Fibroblast of skin of abdomen (primary cell): ENCODE measurements at regions not wholly inside any gene's neighbourhood (a gene's known extent, or its start where the extent isn't known, plus 50 kb on each side); places are given as distances from the start of the nearest gene placed in this dataset.
"Not testable (repeated sequence)": the region's sequence is repeated elsewhere in the genome, so short reads cannot be mapped to it uniquely, and the experiment has no call there.

Source experiments
- DNase-seq: peaks from one replicate; pipeline ENCODE4 v3.0.0-alpha.2; 2013

DNA sequence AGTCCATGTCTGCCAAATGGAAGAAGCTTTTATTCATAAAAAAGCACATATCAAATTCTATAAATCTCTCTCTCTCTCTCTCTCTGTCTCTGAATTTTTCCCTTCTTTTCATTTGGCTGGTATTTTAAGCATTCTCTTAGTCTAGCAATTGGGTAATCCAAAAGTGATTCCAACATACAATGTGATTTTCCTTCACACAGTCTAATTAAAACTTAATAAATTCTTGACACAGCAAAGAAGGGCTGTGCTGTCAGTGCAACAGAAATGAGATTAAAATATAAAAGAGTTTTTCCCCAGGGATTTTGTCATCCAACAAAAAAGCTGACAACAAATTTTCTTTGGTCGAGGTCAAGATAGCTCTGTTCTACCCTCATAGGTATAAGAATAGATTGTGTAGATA lies 216.9 kb downstream of the CENPC start:
- DNase-seq, result no peak

- DNase-seq, result no peak
These were observed 217.4 kb downstream of the CENPC start for GRCh38 chr4:67328018-67328278.

DNA sequence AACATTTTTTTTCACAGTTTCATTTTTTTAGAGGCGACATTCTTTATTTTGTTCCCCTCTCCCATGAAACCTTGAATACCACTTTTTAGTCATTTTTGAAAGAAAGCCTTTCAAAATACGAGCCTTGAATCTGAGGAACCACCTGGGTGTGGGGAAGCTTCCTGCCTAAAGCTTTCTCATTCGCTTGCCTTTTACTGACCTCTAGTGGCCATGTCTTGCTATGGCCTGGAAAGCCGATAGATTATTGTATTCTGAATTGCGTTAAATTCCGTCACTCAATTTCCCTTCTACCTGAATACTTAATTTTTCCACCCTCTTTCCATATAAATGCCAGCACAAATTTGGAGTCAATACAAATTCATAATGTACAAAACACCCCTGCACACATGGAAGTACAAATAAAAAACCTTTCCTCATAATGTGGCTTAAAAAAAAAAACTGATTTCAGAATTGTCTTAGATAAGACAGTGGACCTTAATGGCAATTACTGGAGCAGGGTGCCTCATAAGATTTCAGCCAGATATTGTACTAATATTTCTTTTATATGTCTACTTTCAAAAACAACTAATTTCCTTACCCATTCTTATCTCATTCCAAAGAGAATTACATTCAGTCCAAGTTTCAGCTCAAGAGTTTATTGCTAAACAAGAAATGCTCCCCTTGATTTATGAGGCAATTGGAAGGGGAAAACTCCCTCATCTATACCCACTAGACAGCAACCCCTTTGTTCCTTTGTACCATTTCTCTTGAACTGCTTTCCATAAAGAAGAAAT lies 217.9 kb downstream of the CENPC start:
- peak; percentile 43 for DNase-seq

DNA sequence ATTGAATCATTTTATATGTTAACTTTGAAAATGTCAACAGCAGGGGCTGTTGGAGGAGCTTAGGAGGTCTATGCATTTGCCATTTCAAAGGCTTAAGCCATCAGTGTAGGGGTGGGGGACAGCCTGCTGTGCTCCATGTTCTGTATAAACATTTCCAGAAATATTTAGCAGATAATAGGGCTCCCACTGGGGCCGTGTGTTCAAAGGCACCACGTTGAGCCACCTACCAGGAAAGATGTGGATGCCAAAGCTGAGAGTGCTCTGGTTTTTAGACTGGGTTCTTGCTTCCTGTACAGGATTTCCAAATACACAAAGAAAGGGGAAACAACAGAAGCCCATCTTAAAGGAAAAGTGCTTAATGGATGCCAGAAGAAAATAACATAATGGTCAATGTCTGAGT lies 219.5 kb downstream of the CENPC start:
- no peak for DNase-seq

DNA sequence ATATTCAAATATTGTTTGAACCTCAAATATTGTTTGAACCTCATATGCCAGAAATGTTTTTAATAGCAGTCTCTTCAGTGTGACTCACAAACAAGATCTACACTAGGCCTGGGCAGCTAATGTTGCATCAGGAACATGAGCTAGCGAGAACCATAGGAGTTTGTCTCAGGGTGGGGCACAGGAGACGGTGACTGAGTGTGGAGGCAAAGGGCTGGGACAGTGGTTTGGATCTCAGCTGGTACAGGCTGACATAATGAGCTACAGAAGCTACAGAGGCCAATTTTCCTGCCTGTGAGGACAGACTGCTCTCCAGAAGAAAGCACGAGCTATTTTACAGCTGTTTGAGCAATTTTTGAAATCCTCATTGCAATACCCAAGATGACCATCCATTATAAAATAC lies 224.7 kb downstream of the CENPC start:
- DNase-seq, result no peak

- not testable (repeated sequence) for DNase-seq
These were observed 225.7 kb downstream of the CENPC start for GRCh38 chr4:67319607-67320006.

DNA sequence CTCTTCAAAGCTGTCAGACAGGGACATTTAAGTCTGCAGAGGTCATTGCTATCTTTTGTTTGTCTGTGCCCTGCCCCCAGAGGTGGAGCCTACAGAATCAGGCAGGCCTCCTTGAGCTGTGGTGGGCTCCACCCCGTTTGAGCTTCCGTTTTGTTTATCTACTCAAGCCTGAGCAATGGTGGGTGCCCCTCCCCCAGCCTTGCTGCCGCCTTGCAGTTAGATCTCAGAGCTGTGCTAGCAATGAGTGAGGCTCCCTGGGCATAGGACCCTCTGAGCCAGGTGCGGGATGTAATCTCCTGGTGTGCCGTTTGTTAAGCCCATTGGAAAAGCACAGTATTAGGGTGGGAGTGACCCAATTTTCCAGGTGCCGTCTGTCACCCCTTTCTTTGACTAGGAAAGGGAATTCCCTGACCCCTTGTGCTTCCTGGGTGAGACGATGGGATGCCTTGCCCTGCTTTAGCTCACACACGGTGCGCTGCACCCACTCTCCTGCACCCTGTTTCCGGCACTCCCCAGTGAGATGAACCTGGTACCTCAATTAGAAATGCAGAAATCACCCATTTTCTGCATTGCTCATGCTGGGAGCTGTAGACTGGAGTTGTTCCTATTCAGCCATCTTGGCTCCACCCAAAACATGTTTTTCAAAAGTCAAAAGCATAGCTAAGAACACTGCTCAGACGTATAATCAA lies 244.7 kb downstream of the CENPC start:
- not testable (repeated sequence) for DNase-seq

- DNase-seq, result no peak
These were observed 252.7 kb downstream of the CENPC start for GRCh38 chr4:67292636-67293035.

GRCh38 chr4:67292045-67292444 lies 253.3 kb downstream of the CENPC start:
- DNase-seq, result no peak

DNA sequence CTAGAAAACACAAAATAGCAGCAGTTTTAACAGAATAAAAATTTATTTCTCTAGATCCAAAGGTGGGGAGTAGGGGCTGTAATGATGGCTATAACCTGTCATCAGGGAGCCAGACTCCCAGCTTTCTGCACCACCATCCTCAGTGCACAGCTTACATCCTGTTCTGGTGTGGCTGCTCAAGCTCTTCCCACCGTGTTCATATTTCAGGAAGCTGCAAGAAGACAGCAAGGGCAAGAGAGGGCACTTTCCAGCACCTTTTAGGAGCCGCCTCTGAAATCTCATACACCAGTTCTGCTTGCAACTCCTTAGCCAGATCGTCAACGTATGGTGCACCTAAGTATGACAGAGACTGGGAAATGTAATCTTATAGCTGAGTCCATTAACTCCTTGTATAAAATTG lies 253.7 kb downstream of the CENPC start:
- no peak for DNase-seq

- no peak for DNase-seq
These were observed 256.3 kb downstream of the CENPC start for GRCh38 chr4:67288964-67289363.

DNA sequence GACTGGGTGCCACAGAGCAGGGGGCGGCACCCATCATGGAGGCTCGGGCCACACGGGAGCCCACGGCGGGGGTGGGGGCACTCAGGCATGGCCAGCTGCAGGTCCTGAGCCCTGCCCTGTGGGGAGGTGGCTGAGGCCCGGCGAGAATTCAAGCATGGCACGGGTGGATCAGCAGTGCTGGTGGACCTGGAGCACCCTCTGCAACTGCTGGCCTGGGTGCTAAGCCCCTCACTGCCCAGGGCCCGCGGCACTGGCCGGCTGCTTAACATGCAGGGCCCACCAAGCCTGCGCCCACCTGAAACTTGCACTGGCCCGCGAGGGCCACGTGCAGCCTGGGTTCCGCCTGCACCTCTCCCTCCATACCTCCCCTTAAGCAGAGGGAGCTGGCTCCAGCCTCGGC lies 258.6 kb downstream of the CENPC start:
- DNase-seq, result no peak

- no peak for DNase-seq
These were observed 262.6 kb downstream of the CENPC start for GRCh38 chr4:67282749-67283148.

DNA sequence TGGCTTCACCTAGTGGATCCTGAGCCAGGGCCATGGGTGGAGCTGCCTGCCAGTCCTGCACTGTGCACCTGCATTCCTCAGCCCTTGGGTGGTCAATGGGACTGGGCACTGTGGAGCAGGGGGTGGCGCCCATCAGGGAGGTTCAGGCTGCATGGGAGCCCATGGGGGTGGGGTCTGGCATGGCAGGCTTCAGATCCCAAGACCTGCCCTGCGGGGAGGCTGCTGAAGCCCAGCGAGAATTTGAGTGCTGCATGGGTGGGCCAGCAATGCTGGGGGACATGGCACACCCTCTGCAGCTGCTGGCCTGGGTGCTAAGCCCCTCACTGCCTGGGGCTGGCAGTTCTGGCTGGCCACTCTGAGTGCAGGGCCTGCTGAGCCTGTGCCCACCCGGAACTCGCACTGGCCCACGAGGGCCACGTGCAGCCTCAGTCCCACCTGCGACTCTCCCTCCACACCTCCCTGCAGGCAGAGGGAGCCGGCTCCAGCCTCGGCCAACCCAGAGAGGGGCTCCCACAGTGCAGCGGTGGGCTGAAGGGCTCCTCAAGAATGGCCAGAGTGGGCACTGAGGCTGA lies 270.0 kb downstream of the CENPC start:
- DNase-seq, result no peak

DNA sequence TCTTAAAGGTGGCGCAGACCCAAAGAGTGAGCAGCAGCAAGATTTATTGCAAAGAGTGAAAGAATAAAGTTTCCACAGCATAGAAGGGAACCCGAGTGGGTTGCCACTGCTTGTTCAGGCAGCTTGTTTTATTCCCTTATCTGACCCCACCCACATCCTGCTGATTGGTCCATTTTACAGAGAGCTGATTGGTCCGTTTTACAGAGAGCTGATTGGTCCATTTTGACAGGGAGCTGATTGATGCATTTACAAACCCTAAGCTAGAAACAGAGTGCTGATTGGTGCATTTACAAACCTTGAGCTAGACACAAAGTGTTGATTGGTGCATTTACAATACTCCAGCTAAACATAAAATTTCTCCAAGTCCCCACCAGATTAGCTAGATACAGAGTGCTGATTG lies 270.6 kb downstream of the CENPC start:
- DNase-seq, result not testable (repeated sequence)

- no peak for DNase-seq
These were observed 271.6 kb downstream of the CENPC start for GRCh38 chr4:67273666-67274065.

DNA sequence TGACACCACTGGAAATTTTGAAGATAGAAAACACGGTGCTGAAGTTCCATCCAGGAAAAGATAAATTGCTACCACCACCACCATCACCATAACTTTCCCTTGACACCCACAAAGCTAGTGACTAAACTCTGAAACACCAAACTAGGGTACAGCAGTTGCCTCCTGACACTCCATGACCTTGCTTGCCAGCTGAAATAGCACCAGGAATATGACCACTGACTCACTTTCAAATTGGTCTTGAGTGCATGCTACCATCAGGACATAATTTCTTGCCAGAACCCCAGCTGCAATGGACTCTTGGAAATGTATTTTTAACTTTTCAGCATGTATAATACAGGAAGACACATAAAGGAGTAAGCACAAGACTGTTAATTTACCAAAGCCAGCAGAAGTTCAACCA lies 283.3 kb downstream of the CENPC start:
- no peak for DNase-seq

GRCh38 chr4:67256388-67257043 lies 288.8 kb downstream of the CENPC start:
- no peak for DNase-seq

- no peak for DNase-seq
These were observed 295.0 kb downstream of the CENPC start for GRCh38 chr4:67250131-67250896.

DNA sequence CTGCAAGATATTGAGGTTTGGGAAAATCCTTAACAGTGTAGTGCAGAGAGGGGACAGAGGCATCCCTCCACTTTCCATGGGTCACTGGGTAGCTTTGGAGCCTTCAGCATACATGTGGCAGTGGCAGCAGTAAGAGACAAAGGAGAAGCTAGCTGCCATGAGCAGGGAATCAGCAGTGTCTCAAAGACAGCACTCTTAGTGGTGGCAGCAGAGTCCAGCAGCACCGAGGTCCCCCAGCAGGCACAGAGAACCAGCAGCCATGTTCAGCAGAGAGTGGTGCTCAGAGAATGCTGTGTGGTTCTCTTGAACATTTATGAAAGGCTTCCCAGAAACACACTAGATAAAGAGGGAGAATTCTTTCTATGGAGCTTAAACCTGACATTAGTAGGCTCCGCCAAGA lies 308.5 kb downstream of the CENPC start:
- DNase-seq, result no peak

- DNase-seq, result no peak
These were observed 309.0 kb downstream of the CENPC start for GRCh38 chr4:67236318-67236717.

DNA sequence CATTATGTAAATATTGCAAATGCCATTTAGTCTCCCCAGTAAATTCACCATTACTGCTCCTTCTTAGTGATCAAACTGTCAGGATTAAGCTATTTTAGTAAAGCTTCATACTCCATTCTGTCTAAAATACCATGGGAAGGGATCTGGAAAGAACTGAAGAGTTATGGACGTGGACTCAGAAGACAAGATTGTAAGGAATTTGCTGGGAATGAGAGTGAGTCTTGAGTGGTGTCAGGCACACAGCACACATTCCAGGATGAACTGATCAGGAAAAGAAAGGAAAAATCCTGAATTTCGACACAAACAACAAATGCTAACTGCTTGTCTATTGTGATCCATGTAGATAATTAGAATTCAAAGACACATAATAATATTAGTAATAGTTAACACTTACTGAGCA lies 311.0 kb downstream of the CENPC start:
- DNase-seq, result peak; percentile 58

DNA sequence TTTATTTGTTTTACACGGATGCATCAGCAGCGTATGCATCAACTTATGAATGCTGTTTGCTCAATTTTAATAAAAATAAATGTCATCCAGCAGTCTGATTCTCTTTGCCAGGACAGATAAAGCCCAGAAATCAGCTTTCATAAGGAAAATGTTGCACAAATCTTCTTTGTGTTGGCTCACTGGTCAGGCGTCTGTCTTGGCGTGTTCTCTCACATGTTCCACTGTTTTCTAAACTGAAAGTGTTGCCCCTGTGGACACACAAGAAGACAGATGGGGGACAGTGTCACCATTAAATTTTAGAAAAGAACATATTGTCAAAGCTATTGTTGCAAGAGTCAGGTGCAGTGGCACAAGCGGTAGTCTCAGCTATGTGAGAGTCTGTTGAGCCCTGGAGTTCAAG lies 316.2 kb downstream of the CENPC start:
- no peak for DNase-seq
